22Rv1 (cell line): ENCODE measurements at regions not wholly inside any gene's neighbourhood (a gene's known extent, or its start where the extent isn't known, plus 50 kb on each side); places are given as distances from the start of the nearest gene placed in this dataset.

Experiments
- H3K27ac ChIP-seq: fragments of 450-650 bp; 2 replicates; pipeline ENCODE4 v1.5.1; 2017
- CTCF ChIP-seq: fragments of 450-650 bp; IDR thresholded peaks from 2 replicates; pipeline ENCODE4 v1.5.1; 2017; ENCODE audit warnings: mild to moderate bottlenecking
- ZFX ChIP-seq: fragments of 450-650 bp; IDR thresholded peaks from 2 replicates; pipeline ENCODE4 v1.6.1; 2017; ENCODE audit warnings: antibody characterized with exemption, borderline replicate concordance

DNA sequence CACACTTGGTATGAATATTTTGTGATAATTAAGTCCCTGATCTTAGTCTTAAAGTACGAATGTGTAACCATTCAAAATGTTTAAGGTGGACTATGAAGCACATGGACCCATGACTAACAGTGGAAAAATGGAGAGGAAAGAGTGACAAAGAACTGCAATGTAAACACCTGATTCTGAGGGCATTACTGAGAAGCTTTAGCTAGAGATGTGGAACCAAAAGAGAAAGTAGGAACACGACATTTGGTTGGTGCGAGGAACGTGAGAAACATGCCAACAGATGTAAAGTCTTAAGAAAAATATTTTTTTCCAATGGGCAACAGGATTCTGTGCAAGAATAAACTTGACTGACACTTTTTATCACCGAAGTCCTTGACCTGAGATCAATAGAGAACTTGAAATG, 1618.6 kb downstream of the DPP10 start:
- TF ChIP-seq CTCF (no peak), ZFX (no peak)
- no peak overlapping the region for H3K27ac ChIP-seq

DNA sequence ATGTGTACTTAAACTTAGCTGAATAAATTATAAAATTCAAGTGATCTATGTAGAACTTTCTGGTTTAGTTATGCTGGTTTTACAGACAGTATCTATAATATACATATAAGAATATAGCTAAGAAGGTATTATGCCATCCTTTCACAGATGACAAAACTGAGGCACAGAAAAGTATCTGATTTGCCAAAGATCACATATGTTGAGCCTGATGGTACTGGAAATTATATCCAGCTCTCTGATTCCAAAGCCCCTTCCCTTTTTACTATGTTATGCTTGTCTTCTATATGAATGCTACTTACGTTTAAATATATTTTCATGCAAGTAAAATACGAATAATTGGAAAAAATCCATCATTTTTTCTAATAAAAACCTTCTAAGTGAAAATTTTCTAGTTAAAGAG, 1631.3 kb downstream of the DPP10 start:
- H3K27ac ChIP-seq, result no peak overlapping the region
- TF ChIP-seq CTCF (no peak), ZFX (no peak)

- no peak overlapping the region for H3K27ac ChIP-seq
- no peak for TF ChIP-seq ZFX
- TF ChIP-seq CTCF, result no peak
Measured at GRCh38 chr2:116074161-116074560, 1631.7 kb downstream of the DPP10 start.

- TF ChIP-seq ZFX, result no peak
- no peak for TF ChIP-seq CTCF
- H3K27ac ChIP-seq, result no peak overlapping the region
Measured at GRCh38 chr2:116088236-116088635, 1645.8 kb downstream of the DPP10 start.

GRCh38 chr2:116094196-116094595, 1651.8 kb downstream of the DPP10 start:
- no peak overlapping the region for H3K27ac ChIP-seq
- TF ChIP-seq CTCF (peak; percentile 75), ZFX (no peak)

DNA sequence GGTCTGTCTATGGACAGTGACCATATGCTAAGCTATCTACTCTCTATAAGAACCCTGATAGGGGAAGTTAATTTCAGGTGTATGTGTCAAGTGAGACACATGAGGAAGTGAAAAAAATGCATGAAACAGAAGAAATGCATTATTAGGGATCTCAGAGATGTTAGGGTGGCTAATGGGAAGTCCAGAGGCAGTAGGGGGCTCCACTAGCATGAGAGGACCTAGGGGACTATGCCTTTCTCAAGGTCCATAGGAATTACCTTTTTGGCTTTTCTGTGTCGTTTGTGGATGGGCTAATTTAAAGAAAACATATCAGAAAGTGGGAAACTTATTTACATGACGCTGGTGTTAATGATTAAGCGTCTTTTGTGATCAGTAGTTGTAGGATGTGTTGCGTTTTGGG, 1653.2 kb downstream of the DPP10 start:
- no peak overlapping the region for H3K27ac ChIP-seq
- TF ChIP-seq CTCF (no peak), ZFX (no peak)

- H3K27ac ChIP-seq, result no peak overlapping the region
- TF ChIP-seq CTCF (peak; percentile 55), ZFX (no peak)
Measured at GRCh38 chr2:116098049-116098448, 1655.6 kb downstream of the DPP10 start.
